Choroid plexus epithelial cell (primary cell): ENCODE measurements at regions not wholly inside any gene's neighbourhood (a gene's known extent, or its start where the extent isn't known, plus 50 kb on each side); places are given as distances from the start of the nearest gene placed in this dataset.
A peak's percentile ranks its signal among the peaks of the same experiment; 100 is the strongest.

ENCODE experiments used
- DNase-seq: peaks from one replicate; pipeline ENCODE4 v3.0.0-alpha.2; 2010; ENCODE audit warnings: low read depth
- H3K4me3 ChIP-seq: 2 replicates; pipeline ENCODE4 v1.5.1; 2011; ENCODE audit warnings: low read depth, mild to moderate bottlenecking, control low read depth, low read length, moderate library complexity
- TF ChIP-seq, protein P1 (sequence below): conservative IDR thresholded peaks from 2 replicates; pipeline ENCODE4 v1.5.1; 2011; ENCODE audit warnings: low read depth, mild to moderate bottlenecking, control low read depth, inconsistent platforms, low read length, moderate library complexity

GRCh38 chr2:142693171-142693950, 184.1 kb upstream of the KYNU start:
- TF ChIP-seq, protein P1, sequence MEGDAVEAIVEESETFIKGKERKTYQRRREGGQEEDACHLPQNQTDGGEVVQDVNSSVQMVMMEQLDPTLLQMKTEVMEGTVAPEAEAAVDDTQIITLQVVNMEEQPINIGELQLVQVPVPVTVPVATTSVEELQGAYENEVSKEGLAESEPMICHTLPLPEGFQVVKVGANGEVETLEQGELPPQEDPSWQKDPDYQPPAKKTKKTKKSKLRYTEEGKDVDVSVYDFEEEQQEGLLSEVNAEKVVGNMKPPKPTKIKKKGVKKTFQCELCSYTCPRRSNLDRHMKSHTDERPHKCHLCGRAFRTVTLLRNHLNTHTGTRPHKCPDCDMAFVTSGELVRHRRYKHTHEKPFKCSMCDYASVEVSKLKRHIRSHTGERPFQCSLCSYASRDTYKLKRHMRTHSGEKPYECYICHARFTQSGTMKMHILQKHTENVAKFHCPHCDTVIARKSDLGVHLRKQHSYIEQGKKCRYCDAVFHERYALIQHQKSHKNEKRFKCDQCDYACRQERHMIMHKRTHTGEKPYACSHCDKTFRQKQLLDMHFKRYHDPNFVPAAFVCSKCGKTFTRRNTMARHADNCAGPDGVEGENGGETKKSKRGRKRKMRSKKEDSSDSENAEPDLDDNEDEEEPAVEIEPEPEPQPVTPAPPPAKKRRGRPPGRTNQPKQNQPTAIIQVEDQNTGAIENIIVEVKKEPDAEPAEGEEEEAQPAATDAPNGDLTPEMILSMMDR, result no peak
- DNase-seq, result no peak
- no peak overlapping the region for H3K4me3 ChIP-seq

DNA sequence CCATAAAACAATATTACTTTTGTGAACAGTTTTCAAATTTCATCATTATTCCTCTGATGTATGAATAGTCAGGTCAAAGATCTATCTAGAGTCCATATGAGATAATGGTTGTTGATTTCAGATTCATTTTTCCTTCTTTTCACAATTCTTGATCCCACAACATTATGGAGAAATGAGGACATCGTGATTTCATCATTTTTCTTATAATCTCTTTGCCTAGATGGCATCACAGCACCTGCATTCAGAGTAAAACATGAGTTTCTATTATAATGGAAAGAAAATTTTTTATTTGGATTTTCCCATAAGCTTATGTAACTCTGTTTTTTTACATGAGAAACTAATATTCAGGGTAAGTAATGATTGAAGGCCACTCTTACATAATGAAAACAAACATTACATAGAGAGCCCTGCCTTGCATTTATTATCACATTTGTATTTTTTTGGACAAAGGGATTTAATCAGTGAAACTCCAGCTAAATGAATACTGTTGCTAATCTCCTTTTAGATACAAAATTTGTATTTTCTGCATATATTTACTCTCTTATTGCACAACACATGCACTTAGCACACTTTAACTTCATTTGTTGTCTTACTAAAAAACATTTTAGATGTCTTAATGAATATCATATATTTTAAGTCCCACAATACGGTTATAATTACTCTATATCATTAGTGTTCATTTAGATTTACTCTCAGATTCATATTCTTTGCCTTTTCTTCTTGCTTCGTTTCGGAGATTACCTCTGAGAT, 188.4 kb upstream of the KYNU start:
- DNase-seq, result no peak
- no peak overlapping the region for H3K4me3 ChIP-seq
- TF ChIP-seq, protein P1, result no peak

DNA sequence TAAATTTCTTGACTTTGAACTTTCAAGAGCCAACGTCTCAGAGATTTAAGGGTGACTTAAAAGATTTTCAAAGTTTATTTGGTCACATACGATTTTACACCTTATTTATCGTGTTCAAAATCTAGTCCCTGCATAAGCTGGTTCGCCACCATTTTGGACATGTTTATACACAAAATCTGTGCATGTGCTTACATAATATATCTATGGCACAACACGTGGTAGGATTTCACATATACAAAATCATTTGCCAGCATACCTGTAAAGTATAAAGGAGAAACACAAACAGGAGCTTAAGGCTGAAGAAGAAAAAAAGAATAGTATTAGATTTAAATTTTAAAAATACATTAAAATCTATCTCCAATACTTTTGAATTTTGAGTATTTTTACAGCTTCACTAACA, 190.0 kb upstream of the KYNU start:
- no peak overlapping the region for H3K4me3 ChIP-seq
- DNase-seq, result no peak
- TF ChIP-seq, protein P1, result no peak

DNA sequence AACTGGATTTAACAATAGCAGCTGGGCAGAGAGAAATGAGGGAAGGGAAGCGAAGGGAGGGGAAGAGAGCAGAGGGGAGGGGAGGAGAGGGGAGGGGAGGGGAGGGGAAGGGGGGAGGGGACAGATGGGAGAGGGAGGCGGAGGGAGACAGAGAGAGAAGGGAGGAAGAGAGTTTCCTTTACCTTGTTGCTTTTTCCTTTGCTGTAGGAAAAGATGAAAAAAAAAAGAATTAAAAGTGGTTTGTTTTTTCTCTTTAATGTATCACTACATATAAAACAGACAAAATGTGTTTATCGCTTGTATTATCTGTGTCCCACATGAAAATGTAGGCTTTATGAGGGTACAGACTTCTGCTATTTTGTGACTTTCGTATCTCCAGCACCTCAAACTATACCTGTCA, 190.4 kb upstream of the KYNU start:
- no peak overlapping the region for H3K4me3 ChIP-seq
- TF ChIP-seq, protein P1, result no peak
- DNase-seq, result no peak

DNA sequence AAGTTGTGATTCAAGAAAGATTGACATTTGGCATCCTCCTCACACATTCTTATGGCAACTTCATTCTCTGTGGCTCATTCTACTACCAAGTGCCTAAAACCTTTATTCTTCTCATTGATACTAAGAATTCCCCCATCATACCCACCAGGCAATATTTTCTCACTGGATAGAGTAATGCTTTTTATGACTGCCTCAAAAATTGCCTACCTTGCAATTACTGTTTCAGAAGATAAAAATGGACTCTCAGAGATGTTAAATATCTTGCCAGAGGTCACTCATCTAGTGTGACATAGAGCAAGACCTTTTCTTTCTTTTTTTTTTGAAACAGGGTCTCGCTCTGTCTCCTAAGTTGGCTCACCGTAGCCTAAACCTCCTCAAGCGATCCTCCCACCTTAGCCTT, 192.8 kb upstream of the KYNU start:
- TF ChIP-seq, protein P1, result no peak
- no peak for DNase-seq
- no peak overlapping the region for H3K4me3 ChIP-seq

GRCh38 chr2:142682528-142682927, 194.9 kb upstream of the KYNU start:
- TF ChIP-seq, protein P1, result peak; percentile 50
- DNase-seq, result peak; percentile 76
- no peak overlapping the region for H3K4me3 ChIP-seq
